K562 (cell line): ENCODE measurements at regions not wholly inside any gene's neighbourhood (a gene's known extent, or its start where the extent isn't known, plus 50 kb on each side); places are given as distances from the start of the nearest gene placed in this dataset.

Experiments used
- CHD4 ChIP-seq: fragments of 200-600 bp; sonication (generic); IDR thresholded peaks from 3 replicates; pipeline ENCODE4 v1.6.1; 2012; ENCODE audit warnings: low read depth, mild to moderate bottlenecking, mixed read lengths, low read length, inconsistent platforms; ENCODE audit not compliant: insufficient read depth, insufficient replicate concordance, poor library complexity, severe bottlenecking
- CUX1 ChIP-seq: fragments of 200-800 bp; sonication (Bioruptor generic); IDR thresholded peaks from 2 replicates; pipeline ENCODE4 v1.6.1; 2016; ENCODE audit warnings: missing genetic modification characterization, missing compliant biosample characterization
- DEAF1 ChIP-seq: fragments of 450-650 bp; formaldehyde crosslinking; IDR thresholded peaks from 2 replicates; pipeline ENCODE4 v1.4.0; 2020; ENCODE audit warnings: mild to moderate bottlenecking, moderate library complexity
- DMBX1 ChIP-seq: fragments of 250-450 bp; sonication (Bioruptor Pico); IDR thresholded peaks from 2 replicates; pipeline ENCODE4 v1.8.0; 2022; ENCODE audit warnings: inconsistent platforms, mild to moderate bottlenecking, moderate library complexity, borderline replicate concordance
- E2F3 ChIP-seq: fragments of 250-450 bp; sonication (Bioruptor Pico); IDR thresholded peaks from 2 replicates; pipeline ENCODE4 v1.4.0; 2020; ENCODE audit warnings: mild to moderate bottlenecking
- FOSL1 ChIP-seq: fragments of 200-800 bp; sonication (Bioruptor generic); conservative IDR thresholded peaks from 2 replicates; pipeline ENCODE4 v1.6.1; 2016; ENCODE audit warnings: missing genetic modification characterization, missing compliant biosample characterization
- HMGXB4 ChIP-seq: sonication (generic); formaldehyde crosslinking; IDR thresholded peaks from 2 replicates; pipeline ENCODE4 v1.8.1; 2023; ENCODE audit warnings: mild to moderate bottlenecking, missing genetic modification reagents
- ID3 ChIP-seq, 2 experiments: fragments of 250-450 bp in 1 of 2; fragments of 450-650 bp in 1 of 2; sonication (Bioruptor Pico) in 1 of 2; IDR thresholded peaks; 2 replicates each; pipeline versions ENCODE4 v1.6.1 to v1.8.0; 2016 to 2021; ENCODE audit warnings: mild to moderate bottlenecking in 2 of 2, moderate library complexity in 2 of 2, missing compliant biosample characterization in 1 of 2, missing genetic modification characterization in 1 of 2
- KDM1A ChIP-seq, 2 experiments: fragments of 450-650 bp; IDR thresholded peaks; 2 replicates each; pipeline ENCODE4 v1.6.1; 2016; ENCODE audit warnings: mild to moderate bottlenecking in 2 of 2
- LEF1 ChIP-seq: fragments of 450-650 bp; IDR thresholded peaks from 2 replicates; pipeline ENCODE4 v1.6.1; 2016; ENCODE audit warnings: mild to moderate bottlenecking
- MCM7 ChIP-seq, 2 experiments: fragments of 450-650 bp; IDR thresholded peaks; 2 replicates each; pipeline ENCODE4 v1.6.1; 2016 to 2018
- PTTG1 ChIP-seq: fragments of 450-650 bp; IDR thresholded peaks from 2 replicates; pipeline ENCODE4 v1.6.1; 2016; ENCODE audit warnings: low read depth, mild to moderate bottlenecking, missing genetic modification characterization, missing compliant biosample characterization
- SAFB ChIP-seq: fragments of 200-400 bp; formaldehyde crosslinking; IDR thresholded peaks from 2 replicates; pipeline ENCODE4 v1.6.1; 2017; ENCODE audit warnings: low read depth, low read length, borderline replicate concordance
- STAG1 ChIP-seq: sonication (generic); formaldehyde crosslinking; IDR thresholded peaks from 2 replicates; pipeline ENCODE4 v1.5.0; 2020; ENCODE audit warnings: missing genetic modification reagents, borderline replicate concordance
- TAF9B ChIP-seq: fragments of 450-650 bp; IDR thresholded peaks from 2 replicates; pipeline ENCODE4 v1.6.1; 2018; ENCODE audit warnings: mild to moderate bottlenecking; ENCODE audit not compliant: partially characterized antibody
- THRAP3 ChIP-seq: fragments of 450-650 bp; IDR thresholded peaks from 2 replicates; pipeline ENCODE4 v1.6.1; 2016; ENCODE audit warnings: mild to moderate bottlenecking, inconsistent platforms, borderline replicate concordance
- XRCC5 ChIP-seq: fragments of 200-400 bp; formaldehyde crosslinking; IDR thresholded peaks from 2 replicates; pipeline ENCODE4 v1.6.1; 2017; ENCODE audit warnings: low read depth, mild to moderate bottlenecking, low read length
- ZBTB8A ChIP-seq: fragments of 450-650 bp; IDR thresholded peaks from 2 replicates; pipeline ENCODE4 v1.6.1; 2018; ENCODE audit warnings: mild to moderate bottlenecking, moderate library complexity; ENCODE audit not compliant: partially characterized antibody
- ZC3H8 ChIP-seq: fragments of 450-650 bp; IDR thresholded peaks from 2 replicates; pipeline ENCODE4 v1.6.1; 2017
- ZNF445 ChIP-seq: fragments of 250-450 bp; sonication (Bioruptor Pico); IDR thresholded peaks from 2 replicates; pipeline ENCODE4 v1.4.0; 2020; ENCODE audit warnings: low read depth, mild to moderate bottlenecking, moderate library complexity
- ZNF79 ChIP-seq: fragments of 250-450 bp; sonication (Bioruptor Pico); IDR thresholded peaks from 2 replicates; pipeline ENCODE4 v1.4.0; 2020; ENCODE audit warnings: low read depth, mild to moderate bottlenecking, moderate library complexity

GRCh38 chr4:10184501-10184938, 67.9 kb upstream of the WDR1 start (continued):
- no peak for TF ChIP-seq SAFB
- TF ChIP-seq DEAF1 (CRISPR knock-in tag), result no peak
- no peak for TF ChIP-seq HMGXB4
- TF ChIP-seq LEF1, result no peak
- no peak for TF ChIP-seq ZNF79 (CRISPR knock-in tag)
- peak; percentile 32 for TF ChIP-seq TAF9B
- no peak for TF ChIP-seq MCM7 (IDR thresholded peaks at IDR 0.05)
- TF ChIP-seq E2F3 (CRISPR knock-in tag), result no peak
- no peak for TF ChIP-seq STAG1 (CRISPR knock-in tag)
- TF ChIP-seq PTTG1 (tag), result no peak; the same call in 1 of the 2 replicates
- TF ChIP-seq THRAP3, result no peak
- no peak for TF ChIP-seq ZC3H8
- TF ChIP-seq CHD4, result no peak
- no peak; the same call in 1 of the 2 replicates for TF ChIP-seq CUX1 (CRISPR knock-in tag)
- no peak for TF ChIP-seq ID3 (CRISPR knock-in tag; IDR thresholded peaks at IDR 0.05)
- peak; percentile 76; the same call in 1 of the 2 replicates for TF ChIP-seq ID3 (tag; IDR thresholded peaks at IDR 0.05)
- no peak for TF ChIP-seq ZNF445 (CRISPR knock-in tag)
- no peak for TF ChIP-seq KDM1A (IDR thresholded peaks at IDR 0.05)
- TF ChIP-seq FOSL1 (tag), result no peak
- no peak for TF ChIP-seq ZBTB8A
- TF ChIP-seq XRCC5, result no peak
- TF ChIP-seq DMBX1, result peak; percentile 83
